ENCODE measurements at regions not wholly inside any gene's neighbourhood (a gene's known extent, or its start where the extent isn't known, plus 50 kb on each side); places are given as distances from the start of the nearest gene placed in this dataset.

DNA sequence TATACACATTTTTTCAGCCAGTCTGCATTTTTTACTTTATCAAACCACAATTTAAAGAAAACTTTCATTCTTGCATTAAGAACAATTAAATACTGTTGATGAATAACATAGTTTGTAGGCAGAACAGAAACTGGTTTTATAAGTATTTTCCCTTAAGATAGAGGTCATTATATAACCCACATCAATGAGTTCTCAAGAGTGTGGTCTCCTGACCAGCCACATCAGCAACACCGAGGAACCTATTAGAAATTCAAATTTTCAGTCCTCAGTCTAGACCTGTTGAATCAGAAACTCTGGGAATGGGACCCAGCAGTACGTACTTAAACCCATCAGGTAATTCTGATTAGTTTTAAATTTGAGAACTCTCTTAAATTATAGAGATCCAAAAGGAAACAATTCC, 299.6 kb upstream of the ARSJ start:
- no peak for TF ChIP-seq YY1 (IDR thresholded peaks at IDR 0.05; ENCODE audit: insufficient read depth, insufficient read length)
- no peak for TF ChIP-seq SUZ12 (IDR thresholded peaks at IDR 0.05; ENCODE audit: extremely low read depth, insufficient read depth, insufficient read length)
- TF ChIP-seq ZNF274 (IDR thresholded peaks at IDR 0.05; ENCODE audit: low read depth, low read length), result no peak
